Neural cell (in vitro differentiated cells): ENCODE measurements at regions not wholly inside any gene's neighbourhood (a gene's known extent, or its start where the extent isn't known, plus 50 kb on each side); places are given as distances from the start of the nearest gene placed in this dataset.

Experiments
- H2AFZ ChIP-seq: fragments of 200-600, 300-800 bp; sonication (generic), shearing (Covaris generic); 2 replicates; pipeline ENCODE4 v1.6.0; 2014; ENCODE audit warnings: low read depth, mild to moderate bottlenecking, antibody characterized with exemption, low read length, moderate library complexity
- H3F3A ChIP-seq: fragments of 200-600 bp; shearing (Covaris generic); 2 replicates; pipeline ENCODE4 v1.6.1; 2016; ENCODE audit warnings: mild to moderate bottlenecking, moderate library complexity, mixed read lengths, antibody characterized with exemption, low read length; ENCODE audit not compliant: insufficient read depth, poor library complexity, severe bottlenecking
- H3K27ac ChIP-seq: fragments of 200-600, 300-800 bp; sonication (generic), shearing (Covaris generic); 2 replicates; pipeline ENCODE4 v1.5.1; 2014; ENCODE audit warnings: mild to moderate bottlenecking, low read length, moderate library complexity
- H3K27me3 ChIP-seq: fragments of 300-800, 200-600 bp; sonication (generic), shearing (Covaris generic); 2 replicates; pipeline ENCODE4 v1.6.0; 2014; ENCODE audit warnings: mild to moderate bottlenecking, low read depth, low read length, moderate library complexity; ENCODE audit not compliant: insufficient read depth
- H3K36me3 ChIP-seq: fragments of 300-800, 200-600 bp; sonication (generic), shearing (Covaris generic); 2 replicates; pipeline ENCODE4 v1.5.1; 2014; ENCODE audit warnings: mild to moderate bottlenecking, antibody characterized with exemption, low read length, moderate library complexity; ENCODE audit not compliant: insufficient read depth
- H3K4me2 ChIP-seq: fragments of 300-800, 200-600 bp; sonication (generic), shearing (Covaris generic); 2 replicates; pipeline ENCODE4 v1.6.0; 2014; ENCODE audit warnings: mild to moderate bottlenecking, low read length
- H3K4me3 ChIP-seq: fragments of 300-800, 200-600 bp; sonication (generic), shearing (Covaris generic); 2 replicates; pipeline ENCODE4 v1.5.1; 2014; ENCODE audit warnings: mild to moderate bottlenecking, low read length, moderate library complexity
- H3K79me2 ChIP-seq: fragments of 200-600 bp; shearing (Covaris generic); replicated peaks from 2 replicates; pipeline ENCODE4 v1.6.0; 2014; ENCODE audit warnings: mild to moderate bottlenecking, low read length, moderate library complexity; ENCODE audit not compliant: insufficient read depth
- H3K9ac ChIP-seq: fragments of 300-800, 200-600 bp; sonication (generic), shearing (Covaris generic); 2 replicates; pipeline ENCODE4 v1.6.1; 2016; ENCODE audit warnings: mild to moderate bottlenecking, low read length, mixed read lengths
- H3K9me2 ChIP-seq: fragments of 200-600 bp; shearing (Covaris generic); 2 replicates; pipeline ENCODE4 v1.6.1; 2016; ENCODE audit warnings: mild to moderate bottlenecking, low read length, mixed read lengths; ENCODE audit not compliant: insufficient read depth
- H3K9me3 ChIP-seq: fragments of 200-600, 300-800 bp; sonication (generic), shearing (Covaris generic); 2 replicates; pipeline ENCODE4 v1.6.1; 2016; ENCODE audit warnings: mild to moderate bottlenecking, mixed run types, low read length, moderate library complexity, mixed read lengths
- H4K20me1 ChIP-seq: fragments of 200-600 bp; shearing (Covaris generic); 2 replicates; pipeline ENCODE4 v1.6.1; 2016; ENCODE audit warnings: mild to moderate bottlenecking, mixed run types; ENCODE audit not compliant: insufficient read depth
- CTCF ChIP-seq: fragments of 450-650 bp; IDR thresholded peaks from 2 replicates; pipeline ENCODE4 v1.5.1; 2014; ENCODE audit warnings: antibody characterized with exemption, mild to moderate bottlenecking, moderate library complexity; ENCODE audit not compliant: poor library complexity, severe bottlenecking
- EP300 ChIP-seq: fragments of 450-650 bp; conservative IDR thresholded peaks from 2 replicates; pipeline ENCODE4 v1.6.1; 2014; ENCODE audit warnings: antibody characterized with exemption, mild to moderate bottlenecking, moderate library complexity; ENCODE audit not compliant: poor library complexity, severe bottlenecking
- EZH2 ChIP-seq: fragments of 200-600, 300-800 bp; shearing (Covaris generic), sonication (generic); IDR thresholded peaks from 2 replicates; pipeline ENCODE4 v1.6.1; 2014; ENCODE audit warnings: antibody characterized with exemption, low read length, borderline replicate concordance, mild to moderate bottlenecking; ENCODE audit not compliant: insufficient read depth, poor library complexity, severe bottlenecking
- MXI1 ChIP-seq: fragments of 450-650 bp; conservative IDR thresholded peaks from 2 replicates; pipeline ENCODE4 v1.6.1; 2014; ENCODE audit warnings: antibody characterized with exemption, mild to moderate bottlenecking; ENCODE audit not compliant: poor library complexity, severe bottlenecking
- POLR2AphosphoS5 ChIP-seq: IDR thresholded peaks from 2 replicates; pipeline ENCODE4 v1.6.1; 2012
- RAD21 ChIP-seq: fragments of 450-650 bp; conservative IDR thresholded peaks from 2 replicates; pipeline ENCODE4 v1.6.1; 2014; ENCODE audit warnings: antibody characterized with exemption, mild to moderate bottlenecking, moderate library complexity
- REST ChIP-seq: IDR thresholded peaks from 2 replicates; pipeline ENCODE4 v1.6.1; 2012; ENCODE audit warnings: borderline replicate concordance
- SMC3 ChIP-seq: fragments of 450-650 bp; conservative IDR thresholded peaks from 2 replicates; pipeline ENCODE4 v1.6.1; 2014; ENCODE audit warnings: antibody characterized with exemption, mild to moderate bottlenecking, moderate library complexity; ENCODE audit not compliant: poor library complexity
- TAF1 ChIP-seq: IDR thresholded peaks from 2 replicates; pipeline ENCODE4 v1.6.1; 2012; ENCODE audit warnings: low read depth

GRCh38 chr7:96484091-96484490 is 162.2 kb upstream of the SLC25A13 start:
- no peaks in the 10 kb centered on the region for H3K27me3 ChIP-seq
- no peak for TF ChIP-seq TAF1
- no peak for TF ChIP-seq POLR2AphosphoS5
- no peak for TF ChIP-seq RAD21
- no peak for TF ChIP-seq CTCF
- no peak for TF ChIP-seq SMC3
- no peak for TF ChIP-seq EP300
- TF ChIP-seq EZH2 = no peak
- TF ChIP-seq MXI1 = no peak
- no peak for TF ChIP-seq REST
- H3K36me3 ChIP-seq = no peaks in the 10 kb centered on the region
- H2AFZ ChIP-seq = no peak overlapping the region
- no peak overlapping the region for H3K4me3 ChIP-seq
- no peaks in the 10 kb centered on the region for H4K20me1 ChIP-seq
- no peak overlapping the region for H3K9ac ChIP-seq
- H3F3A ChIP-seq = no peaks in the 10 kb centered on the region
- no peaks in the 10 kb centered on the region for H3K9me2 ChIP-seq
- H3K9me3 ChIP-seq = no peaks in the 10 kb centered on the region
- no peak overlapping the region for H3K27ac ChIP-seq
- no peak overlapping the region for H3K4me2 ChIP-seq
- H3K79me2 ChIP-seq = no peaks in the 10 kb centered on the region

DNA sequence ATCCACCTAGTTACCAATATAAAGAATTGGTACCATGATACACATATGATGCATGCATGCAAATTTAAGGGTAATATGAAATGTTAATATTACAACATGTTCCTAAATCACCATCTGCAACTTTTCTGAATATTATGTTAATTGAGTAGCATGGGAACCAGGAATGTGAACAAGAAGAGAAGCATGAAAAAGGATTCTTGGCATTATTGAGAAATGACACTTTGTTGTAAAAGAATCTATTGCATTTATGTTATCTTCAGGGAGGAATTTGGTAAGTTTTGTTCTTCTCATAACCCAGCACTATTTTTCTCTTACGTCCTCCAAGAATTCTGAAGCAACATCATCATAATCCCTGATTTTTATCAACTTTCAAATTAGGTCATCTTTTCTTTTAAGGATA is 159.9 kb upstream of the SLC25A13 start:
- Histone ChIP-seq H3F3A (no peaks in the 10 kb centered on the region), H4K20me1 (no peaks in the 10 kb centered on the region), H3K79me2 (no peaks in the 10 kb centered on the region), H3K9me2 (no peaks in the 10 kb centered on the region), H3K9ac (no peak overlapping the region), H3K27me3 (no peaks in the 10 kb centered on the region), H3K27ac (no peak overlapping the region), H3K9me3 (no peaks in the 10 kb centered on the region), H2AFZ (no peak overlapping the region), H3K4me3 (no peak overlapping the region), H3K36me3 (no peaks in the 10 kb centered on the region), H3K4me2 (no peak overlapping the region)
- TF ChIP-seq EP300 (no peak), TAF1 (no peak), SMC3 (no peak), CTCF (no peak), MXI1 (no peak), RAD21 (no peak), EZH2 (no peak), REST (no peak), POLR2AphosphoS5 (no peak)
